CD14-positive monocyte (primary cell): ENCODE measurements at regions not wholly inside any gene's neighbourhood (a gene's known extent, or its start where the extent isn't known, plus 50 kb on each side); places are given as distances from the start of the nearest gene placed in this dataset.

ENCODE experiments used
- DNase-seq, 3 donors: peaks; one replicate each; pipeline ENCODE4 v3.0.0-alpha.2; 2011 to 2022
- H2AFZ ChIP-seq: 2 replicates; pipeline ENCODE4 v1.6.0; 2012; ENCODE audit warnings: mild to moderate bottlenecking, low read depth, low read length, inconsistent platforms; ENCODE audit not compliant: insufficient read depth, poor library complexity, severe bottlenecking
- H3K27ac ChIP-seq, 2 donors: 1 replicate in 1 of 2; 2 replicates in 1 of 2; pipeline ENCODE4 v1.5.1; 2012 to 2013; ENCODE audit warnings: low read length in 2 of 2, control low read depth in 1 of 2, inconsistent platforms in 1 of 2, low read depth in 1 of 2, mild to moderate bottlenecking in 1 of 2
- H3K27me3 ChIP-seq, 2 donors: one replicate each; pipeline versions ENCODE4 v1.6.0 to v1.6.1; 2011 to 2013; ENCODE audit warnings: low read length in 2 of 2; ENCODE audit not compliant: control insufficient read depth in 2 of 2, insufficient read depth in 2 of 2
- H3K36me3 ChIP-seq, 2 donors: replicated peaks in 1 of 2; 1 replicate in 1 of 2; 2 replicates in 1 of 2; pipeline versions ENCODE4 v1.5.1 to v1.6.1; 2012 to 2013; ENCODE audit warnings: low read length in 2 of 2, control low read depth in 1 of 2, inconsistent platforms in 1 of 2, mild to moderate bottlenecking in 1 of 2; ENCODE audit not compliant: insufficient read depth in 2 of 2, control insufficient read depth in 1 of 2
- H3K4me1 ChIP-seq, 2 donors: 1 replicate in 1 of 2; 2 replicates in 1 of 2; pipeline versions ENCODE4 v1.5.1 to v1.6.1; 2012 to 2013; ENCODE audit warnings: low read length in 2 of 2, control low read depth in 1 of 2, inconsistent platforms in 1 of 2, mild to moderate bottlenecking in 1 of 2, moderate library complexity in 1 of 2; ENCODE audit not compliant: insufficient read depth in 2 of 2, control insufficient read depth in 1 of 2
- H3K4me2 ChIP-seq: replicated peaks from 2 replicates; pipeline ENCODE3; 2012; ENCODE audit warnings: low read length, moderate library complexity, mild to moderate bottlenecking; ENCODE audit not compliant: poor library complexity, severe bottlenecking; ENCODE audit errors: extremely low read depth
- H3K4me3 ChIP-seq, 3 experiments: fragments of 200-600 bp in 1 of 3; sonication (generic) in 1 of 3; replicated peaks in 1 of 3; 1 replicate in 2 of 3; 2 replicates in 1 of 3; pipeline ENCODE4 v1.5.1; 2011 to 2013; ENCODE audit warnings: low read length in 3 of 3, mild to moderate bottlenecking in 3 of 3, control low read depth in 2 of 3, low read depth in 2 of 3, inconsistent platforms in 1 of 3, moderate library complexity in 1 of 3
- H3K79me2 ChIP-seq: 2 replicates; pipeline ENCODE4 v1.6.0; 2012; ENCODE audit warnings: mild to moderate bottlenecking, control low read depth, inconsistent platforms, low read length, moderate library complexity; ENCODE audit not compliant: insufficient read depth
- H3K9ac ChIP-seq: 2 replicates; pipeline ENCODE4 v1.6.0; 2017; ENCODE audit warnings: low read length, mild to moderate bottlenecking; ENCODE audit not compliant: insufficient read depth, poor library complexity, severe bottlenecking
- H3K9me3 ChIP-seq, 2 donors: replicated peaks in 1 of 2; 1 replicate in 1 of 2; 2 replicates in 1 of 2; pipeline versions ENCODE4 v1.5.1 to v1.6.1; 2012 to 2013; ENCODE audit warnings: low read length in 2 of 2, control low read depth in 1 of 2; ENCODE audit not compliant: control insufficient read depth in 1 of 2, insufficient read depth in 1 of 2
- H4K20me1 ChIP-seq: 2 replicates; pipeline ENCODE4 v1.6.0; 2012; ENCODE audit warnings: mild to moderate bottlenecking, low read length, control low read depth, moderate library complexity; ENCODE audit not compliant: insufficient read depth
- H3K27ac Mint-ChIP-seq, 7 donors: one replicate each; pipeline ENCODE4 v1.8.0; 2020; ENCODE audit warnings: mild to moderate bottlenecking in 7 of 7, mixed read lengths in 7 of 7, moderate library complexity in 6 of 7, inconsistent platforms in 2 of 7
- H3K27me3 Mint-ChIP-seq, 3 donors: one replicate each; pipeline ENCODE4 v1.8.0; 2021 to 2022; ENCODE audit warnings: low read depth in 3 of 3, mild to moderate bottlenecking in 3 of 3, mixed read lengths in 3 of 3, moderate library complexity in 3 of 3, inconsistent platforms in 1 of 3
- H3K36me3 Mint-ChIP-seq, 2 donors: one replicate each; pipeline ENCODE4 v1.8.0; 2020; ENCODE audit warnings: mixed read lengths in 2 of 2, inconsistent platforms in 1 of 2, mild to moderate bottlenecking in 1 of 2
- H3K4me1 Mint-ChIP-seq: one replicate; pipeline ENCODE4 v1.8.0; 2020; ENCODE audit warnings: mild to moderate bottlenecking, mixed read lengths
- H3K4me3 Mint-ChIP-seq, 2 donors: one replicate each; pipeline ENCODE4 v1.8.0; 2020; ENCODE audit warnings: mild to moderate bottlenecking in 2 of 2, mixed read lengths in 2 of 2, moderate library complexity in 1 of 2
- H3K9me3 Mint-ChIP-seq, 7 donors: one replicate each; pipeline ENCODE4 v1.8.0; 2020 to 2022; ENCODE audit warnings: mixed read lengths in 7 of 7, mild to moderate bottlenecking in 6 of 7, moderate library complexity in 6 of 7, inconsistent platforms in 2 of 7
- WGBS: methylation state at CpG from one replicate; pipeline ENCODE4 v1.1.5; 2013; ENCODE audit warnings: missing lambda C conversion rate; ENCODE audit not compliant: insufficient coverage; 5-methylcytosine and 5-hydroxymethylcytosine counted together
- intact Hi-C, 2 donors: fragments of 100-400 bp; cut with micrococcal nuclease; formaldehyde crosslinking; loops; one replicate each; pipeline versions ENCODE4 v1.15.0 to v1.15.1; 2023
- TF ChIP-seq, protein P1 (sequence below): fragments of 200-600 bp; IDR thresholded peaks from one replicate; pipeline ENCODE4 v1.8.0; 2022; ENCODE audit warnings: antibody characterized with exemption, mild to moderate bottlenecking

GRCh38 chr22:47284822-47285221 is 522.4 kb downstream of the TBC1D22A start:
- Mint-ChIP-seq H3K27me3 (peaks cover 4 to 7% (median 6%) of the 10 kb centered on the region in 3 donors), H3K27ac (no peak overlapping the region), H3K4me1 (no peaks in the 10 kb centered on the region), H3K4me3 (no peak overlapping the region), H3K9me3 (no peaks in the 10 kb centered on the region), H3K36me3 (no peaks in the 10 kb centered on the region)
- H3K4me1 ChIP-seq: no peaks in the 10 kb centered on the region
- TF ChIP-seq, protein P1, sequence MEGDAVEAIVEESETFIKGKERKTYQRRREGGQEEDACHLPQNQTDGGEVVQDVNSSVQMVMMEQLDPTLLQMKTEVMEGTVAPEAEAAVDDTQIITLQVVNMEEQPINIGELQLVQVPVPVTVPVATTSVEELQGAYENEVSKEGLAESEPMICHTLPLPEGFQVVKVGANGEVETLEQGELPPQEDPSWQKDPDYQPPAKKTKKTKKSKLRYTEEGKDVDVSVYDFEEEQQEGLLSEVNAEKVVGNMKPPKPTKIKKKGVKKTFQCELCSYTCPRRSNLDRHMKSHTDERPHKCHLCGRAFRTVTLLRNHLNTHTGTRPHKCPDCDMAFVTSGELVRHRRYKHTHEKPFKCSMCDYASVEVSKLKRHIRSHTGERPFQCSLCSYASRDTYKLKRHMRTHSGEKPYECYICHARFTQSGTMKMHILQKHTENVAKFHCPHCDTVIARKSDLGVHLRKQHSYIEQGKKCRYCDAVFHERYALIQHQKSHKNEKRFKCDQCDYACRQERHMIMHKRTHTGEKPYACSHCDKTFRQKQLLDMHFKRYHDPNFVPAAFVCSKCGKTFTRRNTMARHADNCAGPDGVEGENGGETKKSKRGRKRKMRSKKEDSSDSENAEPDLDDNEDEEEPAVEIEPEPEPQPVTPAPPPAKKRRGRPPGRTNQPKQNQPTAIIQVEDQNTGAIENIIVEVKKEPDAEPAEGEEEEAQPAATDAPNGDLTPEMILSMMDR: no peak
- 72% methylated on average over 6 of the region's 8 CpGs for WGBS
- H3K9ac ChIP-seq: no peak overlapping the region
- H3K79me2 ChIP-seq: no peaks in the 10 kb centered on the region
- no peak for DNase-seq
- no peak overlapping the region for H3K27ac ChIP-seq
- no peak overlapping the region for H2AFZ ChIP-seq
- no peak overlapping the region for H3K4me3 ChIP-seq
- H3K36me3 ChIP-seq: no peaks in the 10 kb centered on the region
- no peak overlapping the region for H3K4me2 ChIP-seq
- H4K20me1 ChIP-seq: no peaks in the 10 kb centered on the region
- no peaks in the 10 kb centered on the region for H3K9me3 ChIP-seq
- intact Hi-C loops: no loop called here
- H3K27me3 ChIP-seq: no peaks in the 10 kb centered on the region

GRCh38 chr22:47284360-47284759 is 521.9 kb downstream of the TBC1D22A start:
- no peaks in the 10 kb centered on the region for H3K4me1 ChIP-seq

More at GRCh38 chr22:47284360-47284759, 521.9 kb downstream of the TBC1D22A start:
- no peak overlapping the region for H3K27ac Mint-ChIP-seq
- intact Hi-C loops: no loop called here
- no peak overlapping the region for H3K4me3 ChIP-seq
- no peak overlapping the region for H3K4me2 ChIP-seq
- H2AFZ ChIP-seq: no peak overlapping the region
- no peaks in the 10 kb centered on the region for H3K9me3 Mint-ChIP-seq
- H3K9me3 ChIP-seq: no peaks in the 10 kb centered on the region
- no peaks in the 10 kb centered on the region for H3K27me3 ChIP-seq
- H3K36me3 Mint-ChIP-seq: no peaks in the 10 kb centered on the region
- no peaks in the 10 kb centered on the region for H3K79me2 ChIP-seq
- H4K20me1 ChIP-seq: no peaks in the 10 kb centered on the region
- no peak for DNase-seq
- no peaks in the 10 kb centered on the region for H3K4me1 Mint-ChIP-seq
- H3K9ac ChIP-seq: no peak overlapping the region
- no peak overlapping the region for H3K4me3 Mint-ChIP-seq
- WGBS: 91% methylated on average over 5 of the region's 8 CpGs
- H3K36me3 ChIP-seq: no peaks in the 10 kb centered on the region
- TF ChIP-seq, protein P1: no peak
- H3K27me3 Mint-ChIP-seq: peaks cover 4 to 7% (median 6%) of the 10 kb centered on the region in 3 donors
- no peak overlapping the region for H3K27ac ChIP-seq
